Thyroid gland (tissue), 4 donors: ENCODE measurements at regions not wholly inside any gene's neighbourhood (a gene's known extent, or its start where the extent isn't known, plus 50 kb on each side); places are given as distances from the start of the nearest gene placed in this dataset.

Experiments used
- CTCF ChIP-seq, 6 experiments: fragments of 200-600 bp in 3 of 6; fragments of 450-650 bp in 3 of 6; sonication (generic) in 3 of 6; IDR thresholded peaks; one replicate each; pipeline ENCODE4 v1.5.1; 2016 to 2019; ENCODE audit warnings: antibody characterized with exemption in 6 of 6, mild to moderate bottlenecking in 2 of 6, inconsistent platforms in 1 of 6, moderate library complexity in 1 of 6
- POLR2A ChIP-seq, 2 donors: fragments of 450-650 bp; IDR thresholded peaks; one replicate each; pipeline ENCODE4 v1.6.1; 2017; ENCODE audit warnings: antibody characterized with exemption in 2 of 2, mild to moderate bottlenecking in 2 of 2, moderate library complexity in 1 of 2

DNA sequence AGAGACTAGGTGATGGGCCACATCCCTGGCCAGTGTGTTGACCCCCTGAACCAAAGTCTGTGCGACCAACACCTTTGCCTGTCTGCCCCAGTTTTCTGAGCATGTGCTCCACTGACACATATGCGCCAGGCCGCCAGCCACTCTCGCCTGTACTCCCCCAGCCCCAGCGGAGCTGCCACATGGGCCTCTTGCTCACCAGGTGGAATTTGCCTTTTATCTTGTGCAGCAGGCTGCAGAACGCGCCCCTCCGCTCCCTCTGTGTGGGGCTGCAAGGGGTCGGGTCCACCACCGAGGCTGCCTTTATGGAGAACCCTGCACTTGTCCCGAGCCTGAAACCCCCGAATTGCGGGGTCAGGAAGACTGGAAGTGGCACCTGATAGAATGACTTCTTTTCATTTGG lies 405.7 kb upstream of the NPAP1 start:
- TF ChIP-seq CTCF (IDR thresholded peaks at IDR 0.05) = no peak
- no peak for TF ChIP-seq POLR2A (IDR thresholded peaks at IDR 0.05)
